Uterus (tissue), 3 donors: ENCODE measurements at regions not wholly inside any gene's neighbourhood (a gene's known extent, or its start where the extent isn't known, plus 50 kb on each side); places are given as distances from the start of the nearest gene placed in this dataset.
A peak's percentile ranks its signal among the peaks of the same experiment; 100 is the strongest.

Experiments used
- DNase-seq, 2 donors: peaks; one replicate each; pipeline ENCODE4 v3.0.0-alpha.2; 2019 to 2020
- H3K27ac ChIP-seq, 2 donors: fragments of 200-600 bp; sonication (generic); 1 replicate in 1 of 2; 2 replicates in 1 of 2; pipeline ENCODE4 v1.5.1; 2016 to 2018
- H3K27me3 ChIP-seq, 2 donors: fragments of 200-600 bp; sonication (generic); one replicate each; pipeline ENCODE4 v1.5.1; 2018 to 2019; ENCODE audit warnings: control low read depth in 1 of 2
- H3K36me3 ChIP-seq, 2 donors: fragments of 200-600 bp; sonication (generic); one replicate each; pipeline ENCODE4 v1.5.1; 2019; ENCODE audit warnings: control low read depth in 1 of 2
- H3K4me1 ChIP-seq, 2 donors: fragments of 200-600 bp; sonication (generic); one replicate each; pipeline ENCODE4 v1.5.1; 2018 to 2019; ENCODE audit warnings: control low read depth in 1 of 2
- H3K4me3 ChIP-seq, 2 donors: fragments of 200-600 bp; sonication (generic); 1 replicate in 1 of 2; 2 replicates in 1 of 2; pipeline ENCODE4 v1.5.1; 2018 to 2019; ENCODE audit warnings: mild to moderate bottlenecking in 1 of 2
- H3K9me3 ChIP-seq, 2 donors: fragments of 200-600 bp; sonication (generic); one replicate each; pipeline ENCODE4 v1.5.1; 2019; ENCODE audit warnings: control low read depth in 1 of 2
- POLR2A ChIP-seq, 2 donors: fragments of 450-650 bp; IDR thresholded peaks; one replicate each; pipeline ENCODE4 v1.6.1; 2016; ENCODE audit warnings: antibody characterized with exemption in 2 of 2, mild to moderate bottlenecking in 1 of 2, moderate library complexity in 1 of 2
- intact Hi-C: fragments of 100-400 bp; cut with DNase I; formaldehyde crosslinking; loops from one replicate; pipeline ENCODE4 v1.15.1; 2023; ENCODE audit warnings: low total_unique reads
- TF ChIP-seq, protein P1 (sequence below), 4 experiments: fragments of 200-600 bp in 2 of 4; fragments of 450-650 bp in 2 of 4; sonication (generic) in 2 of 4; IDR thresholded peaks; one replicate each; pipeline ENCODE4 v1.5.1; 2016 to 2019; ENCODE audit warnings: antibody characterized with exemption in 4 of 4, mild to moderate bottlenecking in 2 of 4, moderate library complexity in 1 of 4
- donor health status: DM: yes; HTN: yes; CAD: no.

DNA sequence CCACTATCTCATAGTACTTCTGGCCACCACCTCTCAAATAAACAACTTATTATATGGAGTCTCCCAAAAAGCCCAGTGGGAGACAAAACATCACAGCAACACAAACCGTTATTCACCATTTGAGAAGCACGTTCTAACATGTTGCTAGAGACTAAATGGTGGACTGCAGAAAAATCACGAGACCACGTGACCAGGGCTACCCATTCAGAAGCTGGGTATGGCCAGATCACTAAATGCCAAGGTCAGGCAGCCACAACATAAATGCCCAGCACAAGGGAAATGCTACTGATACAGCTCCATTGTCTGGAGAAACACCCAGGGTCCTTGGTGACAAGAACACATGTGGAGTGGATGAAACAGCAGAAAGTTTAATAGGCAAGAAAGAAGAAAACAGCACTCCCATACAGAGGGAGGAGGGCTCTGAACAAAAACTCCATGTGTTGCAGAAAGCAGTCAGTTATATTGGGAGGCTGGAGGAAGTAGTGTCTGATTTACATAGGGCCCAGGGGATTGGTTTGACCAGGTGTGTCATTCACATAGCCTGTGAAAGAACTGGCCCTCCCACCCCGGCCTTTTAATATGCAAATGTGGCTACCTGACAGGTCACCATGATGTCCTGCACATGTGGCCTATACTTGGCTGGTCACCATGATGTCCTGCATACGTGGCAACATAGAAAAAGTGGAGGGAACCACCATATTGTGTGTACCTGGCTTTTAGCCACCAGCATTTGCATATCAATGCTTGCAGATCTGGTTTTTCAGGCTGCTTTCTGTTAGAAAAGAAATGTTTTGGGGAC is 97.2 kb downstream of the TRIM36 start:
- Histone ChIP-seq H3K4me3 (no peak overlapping the region), H3K4me1 (no peaks in the 10 kb centered on the region), H3K27ac (no peak overlapping the region), H3K9me3 (no peaks in the 10 kb centered on the region), H3K27me3 (no peaks in the 10 kb centered on the region), H3K36me3 (no peaks in the 10 kb centered on the region)
- TF ChIP-seq, protein P1, sequence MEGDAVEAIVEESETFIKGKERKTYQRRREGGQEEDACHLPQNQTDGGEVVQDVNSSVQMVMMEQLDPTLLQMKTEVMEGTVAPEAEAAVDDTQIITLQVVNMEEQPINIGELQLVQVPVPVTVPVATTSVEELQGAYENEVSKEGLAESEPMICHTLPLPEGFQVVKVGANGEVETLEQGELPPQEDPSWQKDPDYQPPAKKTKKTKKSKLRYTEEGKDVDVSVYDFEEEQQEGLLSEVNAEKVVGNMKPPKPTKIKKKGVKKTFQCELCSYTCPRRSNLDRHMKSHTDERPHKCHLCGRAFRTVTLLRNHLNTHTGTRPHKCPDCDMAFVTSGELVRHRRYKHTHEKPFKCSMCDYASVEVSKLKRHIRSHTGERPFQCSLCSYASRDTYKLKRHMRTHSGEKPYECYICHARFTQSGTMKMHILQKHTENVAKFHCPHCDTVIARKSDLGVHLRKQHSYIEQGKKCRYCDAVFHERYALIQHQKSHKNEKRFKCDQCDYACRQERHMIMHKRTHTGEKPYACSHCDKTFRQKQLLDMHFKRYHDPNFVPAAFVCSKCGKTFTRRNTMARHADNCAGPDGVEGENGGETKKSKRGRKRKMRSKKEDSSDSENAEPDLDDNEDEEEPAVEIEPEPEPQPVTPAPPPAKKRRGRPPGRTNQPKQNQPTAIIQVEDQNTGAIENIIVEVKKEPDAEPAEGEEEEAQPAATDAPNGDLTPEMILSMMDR (IDR thresholded peaks at IDR 0.05), result no peak
- no peak for TF ChIP-seq POLR2A (IDR thresholded peaks at IDR 0.05)
- no peak for DNase-seq
- intact Hi-C loops, result no loop called here

DNA sequence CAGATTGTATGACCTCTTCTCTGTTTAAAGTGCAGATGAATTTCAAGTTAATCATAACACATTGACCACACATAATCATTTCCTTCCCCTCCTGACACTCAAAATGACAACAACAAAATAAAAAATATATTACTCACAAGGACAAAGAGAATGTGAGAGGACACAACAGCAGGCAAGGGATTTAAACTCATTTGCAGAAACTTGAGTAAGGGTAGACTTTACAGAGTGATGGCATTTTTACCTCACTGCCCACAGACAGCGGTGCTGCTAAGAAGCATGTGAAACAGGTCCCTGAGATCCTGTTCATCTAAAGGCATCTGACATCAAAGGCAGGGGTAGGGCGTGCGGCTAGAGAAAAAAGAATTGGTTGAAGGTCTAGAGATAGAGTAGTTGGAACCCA is 99.0 kb downstream of the TRIM36 start:
- TF ChIP-seq POLR2A (IDR thresholded peaks at IDR 0.05), result no peak
- TF ChIP-seq, protein P1 (IDR thresholded peaks at IDR 0.05), result no peak
- Histone ChIP-seq H3K4me1 (no peaks in the 10 kb centered on the region), H3K9me3 (no peaks in the 10 kb centered on the region), H3K27me3 (no peaks in the 10 kb centered on the region), H3K27ac (no peak overlapping the region), H3K4me3 (no peak overlapping the region), H3K36me3 (no peaks in the 10 kb centered on the region)
- no peak for DNase-seq
- intact Hi-C loops, result no loop called here

DNA sequence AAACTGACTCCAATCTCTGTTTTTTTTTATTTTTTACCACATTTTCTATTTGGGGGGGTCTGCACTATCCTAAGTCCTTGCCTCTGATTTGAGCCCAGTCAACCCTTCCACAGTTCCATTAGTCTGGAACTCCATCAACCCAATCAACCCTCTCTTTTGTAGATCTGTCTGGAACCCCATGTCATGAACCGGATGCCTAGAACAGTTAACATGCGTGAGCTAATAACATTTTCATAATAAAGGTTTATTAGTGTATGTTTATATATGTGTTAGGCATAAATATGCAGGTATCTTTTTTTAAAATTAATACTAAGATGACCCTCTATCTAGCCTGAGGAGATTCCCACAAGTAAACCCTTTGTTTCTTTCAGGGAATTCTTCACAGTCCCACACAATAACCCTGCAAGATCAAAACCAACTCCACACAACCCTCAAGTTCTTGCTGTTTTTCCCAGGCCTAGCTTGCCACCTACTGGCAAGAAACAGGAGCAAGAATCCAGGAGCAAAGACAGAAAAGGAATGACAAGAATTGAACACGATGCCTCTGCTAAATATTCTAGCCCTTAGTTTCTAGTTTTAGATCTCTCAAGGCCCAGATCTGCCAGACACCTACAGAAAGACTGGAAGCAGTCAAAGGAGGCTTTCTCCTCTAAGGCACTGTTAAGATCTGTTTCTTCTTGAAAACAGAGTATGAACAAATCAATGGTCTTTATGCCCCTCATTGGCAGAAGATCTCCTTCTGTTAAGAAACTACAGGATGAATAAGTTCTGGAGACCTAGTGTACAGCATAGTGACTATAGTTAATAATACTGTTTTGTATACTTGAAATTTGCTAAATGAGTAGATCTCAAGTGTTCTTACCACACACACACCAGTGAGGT is 100.4 kb downstream of the TRIM36 start:
- intact Hi-C loops, result no loop called here
- Histone ChIP-seq H3K36me3 (no peaks in the 10 kb centered on the region), H3K9me3 (no peaks in the 10 kb centered on the region), H3K4me1 (no peaks in the 10 kb centered on the region), H3K4me3 (no peak overlapping the region), H3K27ac (no peak overlapping the region), H3K27me3 (no peaks in the 10 kb centered on the region)
- TF ChIP-seq, protein P1 (IDR thresholded peaks at IDR 0.05), result peak in 2 of 4 experiments; percentile 10 to 15
- TF ChIP-seq POLR2A (IDR thresholded peaks at IDR 0.05), result no peak
- no peak for DNase-seq

GRCh38 chr5:115068239-115069086 is 101.2 kb downstream of the TRIM36 start:
- DNase-seq, result no peak
- Histone ChIP-seq H3K27me3 (no peaks in the 10 kb centered on the region), H3K4me1 (no peaks in the 10 kb centered on the region), H3K27ac (no peak overlapping the region), H3K9me3 (no peaks in the 10 kb centered on the region), H3K36me3 (no peaks in the 10 kb centered on the region), H3K4me3 (no peak overlapping the region)
- no peak for TF ChIP-seq POLR2A (IDR thresholded peaks at IDR 0.05)
- intact Hi-C loops, result no loop called here

GRCh38 chr5:115064380-115064779 is 105.3 kb downstream of the TRIM36 start:
- intact Hi-C loops, result no loop called here
- DNase-seq, result no peak
- Histone ChIP-seq H3K27ac (no peak overlapping the region), H3K9me3 (no peaks in the 10 kb centered on the region), H3K36me3 (no peaks in the 10 kb centered on the region), H3K4me1 (no peaks in the 10 kb centered on the region), H3K27me3 (no peaks in the 10 kb centered on the region), H3K4me3 (no peak overlapping the region)
- no peak for TF ChIP-seq POLR2A (IDR thresholded peaks at IDR 0.05)
- TF ChIP-seq, protein P1 (IDR thresholded peaks at IDR 0.05), result no peak
